Adipocyte (in vitro differentiated cells): ENCODE measurements at regions not wholly inside any gene's neighbourhood (a gene's known extent, or its start where the extent isn't known, plus 50 kb on each side); places are given as distances from the start of the nearest gene placed in this dataset.

Experiments used
- DNase-seq: peaks from one replicate; pipeline ENCODE4 v3.0.0-alpha.2; 2015; ENCODE audit warnings: low read depth
- H3K27me3 ChIP-seq: replicated peaks from 2 replicates; pipeline ENCODE4 v1.7.0; 2013; ENCODE audit warnings: mild to moderate bottlenecking, low read length, moderate library complexity; ENCODE audit not compliant: control insufficient read depth, insufficient read depth
- H3K36me3 ChIP-seq: 2 replicates; pipeline ENCODE4 v1.7.0; 2013; ENCODE audit warnings: low read length, mild to moderate bottlenecking, moderate library complexity; ENCODE audit not compliant: control insufficient read depth, insufficient read depth, severe bottlenecking
- H3K4me1 ChIP-seq: 2 replicates; pipeline ENCODE4 v1.7.0; 2013; ENCODE audit warnings: mild to moderate bottlenecking, low read length, moderate library complexity; ENCODE audit not compliant: control insufficient read depth, insufficient read depth
- H3K4me3 ChIP-seq: 2 replicates; pipeline ENCODE4 v1.7.0; 2013; ENCODE audit warnings: mild to moderate bottlenecking, low read length, moderate library complexity
- H3K9ac ChIP-seq: 2 replicates; pipeline ENCODE4 v1.7.0; 2013; ENCODE audit warnings: mild to moderate bottlenecking, low read length, moderate library complexity
- H3K9me3 ChIP-seq: 2 replicates; pipeline ENCODE4 v1.7.0; 2013; ENCODE audit warnings: mild to moderate bottlenecking, low read length, moderate library complexity; ENCODE audit not compliant: control insufficient read depth

GRCh38 chr2:129320288-129320687, 659.2 kb upstream of the RAB6C start:
- no peaks in the 10 kb centered on the region for H3K36me3 ChIP-seq
- H3K27me3 ChIP-seq = peaks cover under 1% of the 10 kb centered on the region
- H3K4me1 ChIP-seq = no peaks in the 10 kb centered on the region
- DNase-seq = no peak
- no peak overlapping the region for H3K9ac ChIP-seq
- H3K9me3 ChIP-seq = no peaks in the 10 kb centered on the region
- H3K4me3 ChIP-seq = no peak overlapping the region

DNA sequence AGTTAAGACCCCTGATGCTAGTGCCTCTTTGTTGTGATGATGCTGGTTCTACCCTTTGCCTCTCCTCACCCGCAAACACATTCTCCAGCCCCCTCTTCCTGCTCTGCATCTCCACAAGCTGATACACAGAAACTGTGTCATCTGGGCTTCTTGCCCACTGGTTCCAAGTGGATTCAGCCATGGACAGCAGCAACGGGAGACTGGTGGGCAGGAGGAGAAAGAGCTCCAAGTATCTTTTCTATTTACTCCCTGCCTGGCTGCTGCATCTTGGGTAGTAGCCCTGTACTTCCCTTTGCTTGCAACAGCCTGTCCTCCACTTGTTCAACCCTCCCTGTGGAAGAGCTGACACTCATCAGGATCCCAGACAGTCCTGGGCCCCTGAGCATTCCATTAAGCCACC, 655.1 kb upstream of the RAB6C start:
- Histone ChIP-seq H3K9me3 (no peaks in the 10 kb centered on the region), H3K9ac (no peak overlapping the region), H3K4me1 (no peaks in the 10 kb centered on the region), H3K4me3 (no peak overlapping the region), H3K27me3 (no peaks in the 10 kb centered on the region), H3K36me3 (no peaks in the 10 kb centered on the region)
- DNase-seq = no peak

DNA sequence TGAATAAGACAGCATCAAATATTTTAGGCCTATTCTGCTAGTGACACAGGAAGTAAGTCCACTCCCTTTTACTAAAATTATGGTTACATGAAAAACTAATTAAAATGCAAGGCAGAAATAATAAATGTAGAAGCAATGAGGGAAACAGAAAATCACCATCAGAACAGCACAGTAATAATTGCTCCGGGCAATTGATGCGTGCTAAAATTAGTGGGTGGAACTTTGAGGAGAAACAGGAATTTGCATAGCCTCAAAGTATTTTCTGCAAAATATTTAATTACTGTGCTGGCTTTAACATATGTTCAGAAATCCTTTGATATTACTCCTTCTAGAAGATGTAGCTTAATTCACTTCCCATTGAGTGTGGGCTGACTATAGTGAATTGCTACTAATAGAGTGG, 654.3 kb upstream of the RAB6C start:
- H3K9ac ChIP-seq = no peak overlapping the region
- H3K4me1 ChIP-seq = no peaks in the 10 kb centered on the region
- no peaks in the 10 kb centered on the region for H3K27me3 ChIP-seq
- H3K36me3 ChIP-seq = no peaks in the 10 kb centered on the region
- H3K4me3 ChIP-seq = no peak overlapping the region
- no peak for DNase-seq
- H3K9me3 ChIP-seq = no peaks in the 10 kb centered on the region

DNA sequence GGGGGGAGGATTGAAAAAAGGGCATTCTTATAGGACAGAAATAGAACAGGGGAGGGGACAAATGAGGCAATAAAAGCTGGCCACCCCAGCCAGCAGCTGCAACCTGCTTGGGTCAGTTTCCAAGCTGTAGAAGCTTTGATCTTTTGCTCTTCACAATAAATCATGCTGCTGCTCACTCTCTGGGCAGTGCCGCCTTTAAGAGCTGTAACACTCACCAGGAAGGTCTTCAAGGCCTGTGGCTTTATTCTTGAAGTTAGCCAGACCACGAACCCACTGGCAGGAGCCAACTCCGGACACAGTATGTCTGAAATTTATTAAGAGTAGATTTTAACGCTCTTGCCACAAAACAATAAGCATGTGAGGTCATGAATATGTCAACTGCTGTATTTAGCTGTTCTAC, 649.9 kb upstream of the RAB6C start:
- no peaks in the 10 kb centered on the region for H3K4me1 ChIP-seq
- no peak overlapping the region for H3K9ac ChIP-seq
- H3K27me3 ChIP-seq = no peaks in the 10 kb centered on the region
- H3K36me3 ChIP-seq = no peaks in the 10 kb centered on the region
- H3K4me3 ChIP-seq = no peak overlapping the region
- no peak for DNase-seq
- no peaks in the 10 kb centered on the region for H3K9me3 ChIP-seq

DNA sequence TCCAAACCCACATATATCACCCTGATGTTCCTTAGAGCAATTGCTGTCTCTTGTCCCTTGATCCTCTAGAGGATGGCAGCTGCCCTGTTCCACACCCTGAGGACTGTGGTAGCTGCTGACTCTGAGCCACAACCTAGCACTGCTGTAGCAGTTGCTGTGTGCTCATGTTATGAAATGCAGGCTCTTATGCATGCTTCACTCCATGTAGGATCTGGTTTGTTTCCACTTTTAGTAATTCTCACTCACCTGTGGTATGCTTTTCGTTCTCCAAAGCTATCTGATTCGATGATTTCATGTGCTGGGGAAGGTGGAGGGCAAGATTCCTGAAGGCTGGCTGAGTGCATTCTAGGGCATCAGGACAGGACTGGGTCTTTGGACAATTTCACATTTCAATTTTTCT, 649.0 kb upstream of the RAB6C start:
- no peaks in the 10 kb centered on the region for H3K27me3 ChIP-seq
- no peak overlapping the region for H3K9ac ChIP-seq
- DNase-seq = no peak
- H3K4me3 ChIP-seq = no peak overlapping the region
- H3K36me3 ChIP-seq = no peaks in the 10 kb centered on the region
- H3K9me3 ChIP-seq = no peaks in the 10 kb centered on the region
- no peaks in the 10 kb centered on the region for H3K4me1 ChIP-seq

- no peaks in the 10 kb centered on the region for H3K4me1 ChIP-seq
- H3K27me3 ChIP-seq = peaks cover 3% of the 10 kb centered on the region
- H3K9me3 ChIP-seq = peaks cover 3% of the 10 kb centered on the region
- DNase-seq = no peak
- no peak overlapping the region for H3K9ac ChIP-seq
- no peak overlapping the region for H3K4me3 ChIP-seq
- no peaks in the 10 kb centered on the region for H3K36me3 ChIP-seq
Measured at GRCh38 chr2:129331638-129332037, 647.8 kb upstream of the RAB6C start.

DNA sequence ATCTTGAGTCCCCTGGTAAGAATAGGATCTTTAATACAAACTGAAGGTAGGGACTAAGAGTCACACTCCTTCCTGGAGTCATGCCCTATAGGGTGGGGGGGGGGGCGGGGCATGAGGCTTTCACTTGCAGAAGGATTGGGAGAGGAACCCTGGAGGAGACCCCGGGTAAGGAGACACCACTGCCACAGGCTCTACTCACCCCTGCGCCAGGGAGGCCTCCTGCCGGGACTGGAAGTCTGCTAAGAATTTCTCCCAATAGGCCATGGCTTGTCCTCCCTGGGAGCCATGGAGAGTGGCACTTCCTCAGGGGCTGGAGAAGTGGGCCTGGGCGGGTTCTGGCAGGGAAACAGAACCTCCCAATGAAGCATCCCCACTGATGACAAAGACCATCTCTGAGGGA, 645.3 kb upstream of the RAB6C start:
- no peak for DNase-seq
- H3K27me3 ChIP-seq = peaks cover 3% of the 10 kb centered on the region
- H3K36me3 ChIP-seq = no peaks in the 10 kb centered on the region
- peaks cover 7% of the 10 kb centered on the region for H3K9me3 ChIP-seq
- no peaks in the 10 kb centered on the region for H3K4me1 ChIP-seq
- H3K9ac ChIP-seq = no peak overlapping the region
- H3K4me3 ChIP-seq = no peak overlapping the region

GRCh38 chr2:129334696-129335410, 644.6 kb upstream of the RAB6C start:
- Histone ChIP-seq H3K4me1 (no peaks in the 10 kb centered on the region), H3K36me3 (no peaks in the 10 kb centered on the region), H3K9me3 (peaks cover 7% of the 10 kb centered on the region), H3K4me3 (no peak overlapping the region), H3K27me3 (peaks cover 3% of the 10 kb centered on the region), H3K9ac (no peak overlapping the region)
- DNase-seq = no peak

- Histone ChIP-seq H3K4me1 (no peaks in the 10 kb centered on the region), H3K9me3 (peaks cover 7% of the 10 kb centered on the region), H3K9ac (no peak overlapping the region), H3K27me3 (peaks cover 3% of the 10 kb centered on the region), H3K36me3 (no peaks in the 10 kb centered on the region), H3K4me3 (no peak overlapping the region)
- DNase-seq = no peak
Measured at GRCh38 chr2:129336276-129336675, 643.2 kb upstream of the RAB6C start.

- peaks cover 10% of the 10 kb centered on the region for H3K9me3 ChIP-seq
- H3K4me3 ChIP-seq = no peak overlapping the region
- no peaks in the 10 kb centered on the region for H3K36me3 ChIP-seq
- H3K27me3 ChIP-seq = peaks cover 3% of the 10 kb centered on the region
- H3K4me1 ChIP-seq = no peaks in the 10 kb centered on the region
- H3K9ac ChIP-seq = no peak overlapping the region
- no peak for DNase-seq
Measured at GRCh38 chr2:129337076-129337475, 642.4 kb upstream of the RAB6C start.

DNA sequence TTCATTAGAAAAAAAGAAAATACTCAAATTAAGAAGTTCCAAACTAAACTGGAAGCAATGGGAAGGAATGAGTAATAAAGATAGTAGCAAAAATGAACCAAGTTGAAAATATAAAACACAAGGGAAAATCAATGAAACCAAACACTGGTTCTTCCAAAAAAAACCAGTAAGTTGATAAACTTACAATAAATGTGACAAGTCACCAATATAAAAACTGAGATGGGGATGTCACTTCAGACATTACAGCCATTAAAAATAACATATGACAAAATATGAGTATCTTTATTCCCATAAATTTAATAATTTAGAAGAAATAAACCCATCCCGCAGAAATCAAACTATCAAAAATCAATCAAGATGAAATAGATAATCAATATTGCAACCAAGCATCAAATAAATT, 633.9 kb upstream of the RAB6C start:
- Histone ChIP-seq H3K9ac (no peak overlapping the region), H3K27me3 (no peaks in the 10 kb centered on the region), H3K9me3 (peaks cover 3% of the 10 kb centered on the region), H3K4me3 (no peak overlapping the region), H3K36me3 (no peaks in the 10 kb centered on the region), H3K4me1 (no peaks in the 10 kb centered on the region)
- DNase-seq = no peak
